ENCODE measurements at regions not wholly inside any gene's neighbourhood (a gene's known extent, or its start where the extent isn't known, plus 50 kb on each side); places are given as distances from the start of the nearest gene placed in this dataset.

DNA sequence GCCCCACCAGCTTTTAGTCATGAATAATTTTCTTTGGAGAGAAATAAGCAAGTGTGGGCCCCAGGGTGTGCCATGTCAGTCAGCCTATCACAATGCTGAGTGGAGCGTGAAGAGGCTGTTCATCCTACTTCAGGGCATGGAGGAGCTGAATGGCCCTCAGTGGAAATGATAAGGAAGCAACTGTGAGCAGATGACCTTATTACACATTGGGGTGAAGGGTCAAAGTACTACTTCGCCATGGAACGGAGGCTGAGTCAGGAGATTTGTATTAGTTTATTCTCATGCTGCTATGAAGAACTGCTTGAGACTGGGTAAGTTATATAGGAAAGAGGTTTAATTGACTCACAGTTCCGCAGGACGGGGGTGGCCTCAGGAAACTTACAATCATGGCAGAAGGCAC lies 231.0 kb upstream of the ADAMTS16 start:
- no peak overlapping the region for H2AFZ ChIP-seq
- no peaks in the 10 kb centered on the region for H3K27me3 ChIP-seq (ENCODE audit: insufficient read depth)
- Mint-ChIP-seq H3K27ac (no peak overlapping the region), H3K4me3 (no peak overlapping the region), H3K27me3 (ENCODE audit: insufficient read depth, low read depth, poor library complexity) (no peaks in the 10 kb centered on the region), H3K4me1 (peaks cover 5% of the 10 kb centered on the region; the same call in 2 of the 3 replicates), H3K9me3 (no peaks in the 10 kb centered on the region), H3K36me3 (ENCODE audit: low read depth) (no peaks in the 10 kb centered on the region)
- ATAC-seq (no peak), DNase-seq (ENCODE audit: low spot score) (no peak)
- TF ChIP-seq EZH2phosphoT487 (IDR thresholded peaks at IDR 0.05; ENCODE audit: unreplicated experiment) (no peak), CREB1 (CRISPR knock-in tag; IDR thresholded peaks at IDR 0.05; ENCODE audit: low read depth) (no peak), STAT1 (IDR thresholded peaks at IDR 0.05; ENCODE audit: unreplicated experiment) (no peak), EZH2 (IDR thresholded peaks at IDR 0.05; ENCODE audit: low read depth, unreplicated experiment) (no peak), NANOG (IDR thresholded peaks at IDR 0.05; ENCODE audit: borderline replicate concordance) (no peak), POLR2AphosphoS5 (IDR thresholded peaks at IDR 0.05; ENCODE audit: low read depth) (no peak), ZNF114 (CRISPR knock-in tag; IDR thresholded peaks at IDR 0.05) (no peak), JUNB (IDR thresholded peaks at IDR 0.05; ENCODE audit: unreplicated experiment) (no peak), ZNF331 (CRISPR knock-in tag; IDR thresholded peaks at IDR 0.05; ENCODE audit: low read depth) (no peak)
- TF ChIP-seq, protein P1, sequence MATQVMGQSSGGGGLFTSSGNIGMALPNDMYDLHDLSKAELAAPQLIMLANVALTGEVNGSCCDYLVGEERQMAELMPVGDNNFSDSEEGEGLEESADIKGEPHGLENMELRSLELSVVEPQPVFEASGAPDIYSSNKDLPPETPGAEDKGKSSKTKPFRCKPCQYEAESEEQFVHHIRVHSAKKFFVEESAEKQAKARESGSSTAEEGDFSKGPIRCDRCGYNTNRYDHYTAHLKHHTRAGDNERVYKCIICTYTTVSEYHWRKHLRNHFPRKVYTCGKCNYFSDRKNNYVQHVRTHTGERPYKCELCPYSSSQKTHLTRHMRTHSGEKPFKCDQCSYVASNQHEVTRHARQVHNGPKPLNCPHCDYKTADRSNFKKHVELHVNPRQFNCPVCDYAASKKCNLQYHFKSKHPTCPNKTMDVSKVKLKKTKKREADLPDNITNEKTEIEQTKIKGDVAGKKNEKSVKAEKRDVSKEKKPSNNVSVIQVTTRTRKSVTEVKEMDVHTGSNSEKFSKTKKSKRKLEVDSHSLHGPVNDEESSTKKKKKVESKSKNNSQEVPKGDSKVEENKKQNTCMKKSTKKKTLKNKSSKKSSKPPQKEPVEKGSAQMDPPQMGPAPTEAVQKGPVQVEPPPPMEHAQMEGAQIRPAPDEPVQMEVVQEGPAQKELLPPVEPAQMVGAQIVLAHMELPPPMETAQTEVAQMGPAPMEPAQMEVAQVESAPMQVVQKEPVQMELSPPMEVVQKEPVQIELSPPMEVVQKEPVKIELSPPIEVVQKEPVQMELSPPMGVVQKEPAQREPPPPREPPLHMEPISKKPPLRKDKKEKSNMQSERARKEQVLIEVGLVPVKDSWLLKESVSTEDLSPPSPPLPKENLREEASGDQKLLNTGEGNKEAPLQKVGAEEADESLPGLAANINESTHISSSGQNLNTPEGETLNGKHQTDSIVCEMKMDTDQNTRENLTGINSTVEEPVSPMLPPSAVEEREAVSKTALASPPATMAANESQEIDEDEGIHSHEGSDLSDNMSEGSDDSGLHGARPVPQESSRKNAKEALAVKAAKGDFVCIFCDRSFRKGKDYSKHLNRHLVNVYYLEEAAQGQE (IDR thresholded peaks at IDR 0.05; ENCODE audit: unreplicated experiment), result no peak
- TF ChIP-seq, protein P2, sequence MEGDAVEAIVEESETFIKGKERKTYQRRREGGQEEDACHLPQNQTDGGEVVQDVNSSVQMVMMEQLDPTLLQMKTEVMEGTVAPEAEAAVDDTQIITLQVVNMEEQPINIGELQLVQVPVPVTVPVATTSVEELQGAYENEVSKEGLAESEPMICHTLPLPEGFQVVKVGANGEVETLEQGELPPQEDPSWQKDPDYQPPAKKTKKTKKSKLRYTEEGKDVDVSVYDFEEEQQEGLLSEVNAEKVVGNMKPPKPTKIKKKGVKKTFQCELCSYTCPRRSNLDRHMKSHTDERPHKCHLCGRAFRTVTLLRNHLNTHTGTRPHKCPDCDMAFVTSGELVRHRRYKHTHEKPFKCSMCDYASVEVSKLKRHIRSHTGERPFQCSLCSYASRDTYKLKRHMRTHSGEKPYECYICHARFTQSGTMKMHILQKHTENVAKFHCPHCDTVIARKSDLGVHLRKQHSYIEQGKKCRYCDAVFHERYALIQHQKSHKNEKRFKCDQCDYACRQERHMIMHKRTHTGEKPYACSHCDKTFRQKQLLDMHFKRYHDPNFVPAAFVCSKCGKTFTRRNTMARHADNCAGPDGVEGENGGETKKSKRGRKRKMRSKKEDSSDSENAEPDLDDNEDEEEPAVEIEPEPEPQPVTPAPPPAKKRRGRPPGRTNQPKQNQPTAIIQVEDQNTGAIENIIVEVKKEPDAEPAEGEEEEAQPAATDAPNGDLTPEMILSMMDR (conservative IDR thresholded peaks at IDR 0.05; ENCODE audit: low read depth in 2 of 2), result no peak
- TF ChIP-seq, protein P3, sequence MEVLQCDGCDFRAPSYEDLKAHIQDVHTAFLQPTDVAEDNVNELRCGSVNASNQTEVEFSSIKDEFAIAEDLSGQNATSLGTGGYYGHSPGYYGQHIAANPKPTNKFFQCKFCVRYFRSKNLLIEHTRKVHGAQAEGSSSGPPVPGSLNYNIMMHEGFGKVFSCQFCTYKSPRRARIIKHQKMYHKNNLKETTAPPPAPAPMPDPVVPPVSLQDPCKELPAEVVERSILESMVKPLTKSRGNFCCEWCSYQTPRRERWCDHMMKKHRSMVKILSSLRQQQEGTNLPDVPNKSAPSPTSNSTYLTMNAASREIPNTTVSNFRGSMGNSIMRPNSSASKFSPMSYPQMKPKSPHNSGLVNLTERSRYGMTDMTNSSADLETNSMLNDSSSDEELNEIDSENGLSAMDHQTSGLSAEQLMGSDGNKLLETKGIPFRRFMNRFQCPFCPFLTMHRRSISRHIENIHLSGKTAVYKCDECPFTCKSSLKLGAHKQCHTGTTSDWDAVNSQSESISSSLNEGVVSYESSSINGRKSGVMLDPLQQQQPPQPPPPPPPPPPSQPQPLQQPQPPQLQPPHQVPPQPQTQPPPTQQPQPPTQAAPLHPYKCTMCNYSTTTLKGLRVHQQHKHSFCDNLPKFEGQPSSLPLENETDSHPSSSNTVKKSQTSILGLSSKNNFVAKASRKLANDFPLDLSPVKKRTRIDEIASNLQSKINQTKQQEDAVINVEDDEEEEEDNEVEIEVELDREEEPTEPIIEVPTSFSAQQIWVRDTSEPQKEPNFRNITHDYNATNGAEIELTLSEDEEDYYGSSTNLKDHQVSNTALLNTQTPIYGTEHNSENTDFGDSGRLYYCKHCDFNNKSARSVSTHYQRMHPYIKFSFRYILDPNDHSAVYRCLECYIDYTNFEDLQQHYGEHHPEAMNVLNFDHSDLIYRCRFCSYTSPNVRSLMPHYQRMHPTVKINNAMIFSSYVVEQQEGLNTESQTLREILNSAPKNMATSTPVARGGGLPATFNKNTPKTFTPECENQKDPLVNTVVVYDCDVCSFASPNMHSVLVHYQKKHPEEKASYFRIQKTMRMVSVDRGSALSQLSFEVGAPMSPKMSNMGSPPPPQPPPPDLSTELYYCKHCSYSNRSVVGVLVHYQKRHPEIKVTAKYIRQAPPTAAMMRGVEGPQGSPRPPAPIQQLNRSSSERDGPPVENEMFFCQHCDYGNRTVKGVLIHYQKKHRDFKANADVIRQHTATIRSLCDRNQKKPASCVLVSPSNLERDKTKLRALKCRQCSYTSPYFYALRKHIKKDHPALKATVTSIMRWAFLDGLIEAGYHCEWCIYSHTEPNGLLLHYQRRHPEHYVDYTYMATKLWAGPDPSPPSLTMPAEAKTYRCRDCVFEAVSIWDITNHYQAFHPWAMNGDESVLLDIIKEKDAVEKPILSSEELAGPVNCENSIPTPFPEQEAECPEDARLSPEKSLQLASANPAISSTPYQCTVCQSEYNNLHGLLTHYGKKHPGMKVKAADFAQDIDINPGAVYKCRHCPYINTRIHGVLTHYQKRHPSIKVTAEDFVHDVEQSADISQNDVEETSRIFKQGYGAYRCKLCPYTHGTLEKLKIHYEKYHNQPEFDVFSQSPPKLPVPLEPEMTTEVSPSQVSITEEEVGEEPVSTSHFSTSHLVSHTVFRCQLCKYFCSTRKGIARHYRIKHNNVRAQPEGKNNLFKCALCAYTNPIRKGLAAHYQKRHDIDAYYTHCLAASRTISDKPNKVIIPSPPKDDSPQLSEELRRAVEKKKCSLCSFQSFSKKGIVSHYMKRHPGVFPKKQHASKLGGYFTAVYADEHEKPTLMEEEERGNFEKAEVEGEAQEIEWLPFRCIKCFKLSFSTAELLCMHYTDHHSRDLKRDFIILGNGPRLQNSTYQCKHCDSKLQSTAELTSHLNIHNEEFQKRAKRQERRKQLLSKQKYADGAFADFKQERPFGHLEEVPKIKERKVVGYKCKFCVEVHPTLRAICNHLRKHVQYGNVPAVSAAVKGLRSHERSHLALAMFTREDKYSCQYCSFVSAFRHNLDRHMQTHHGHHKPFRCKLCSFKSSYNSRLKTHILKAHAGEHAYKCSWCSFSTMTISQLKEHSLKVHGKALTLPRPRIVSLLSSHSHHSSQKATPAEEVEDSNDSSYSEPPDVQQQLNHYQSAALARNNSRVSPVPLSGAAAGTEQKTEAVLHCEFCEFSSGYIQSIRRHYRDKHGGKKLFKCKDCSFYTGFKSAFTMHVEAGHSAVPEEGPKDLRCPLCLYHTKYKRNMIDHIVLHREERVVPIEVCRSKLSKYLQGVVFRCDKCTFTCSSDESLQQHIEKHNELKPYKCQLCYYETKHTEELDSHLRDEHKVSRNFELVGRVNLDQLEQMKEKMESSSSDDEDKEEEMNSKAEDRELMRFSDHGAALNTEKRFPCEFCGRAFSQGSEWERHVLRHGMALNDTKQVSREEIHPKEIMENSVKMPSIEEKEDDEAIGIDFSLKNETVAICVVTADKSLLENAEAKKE (CRISPR knock-in tag; IDR thresholded peaks at IDR 0.05), result no peak
- H3K9me2 ChIP-seq (ENCODE audit: insufficient read depth), result peaks cover 8% of the 10 kb centered on the region
- no peak overlapping the region for H3K4me3 ChIP-seq
- no peak overlapping the region for H3K27ac ChIP-seq (ENCODE audit: low read depth)
- H3K4me2 ChIP-seq, result no peak overlapping the region
- H3F3A ChIP-seq (replicated peaks; ENCODE audit: low read depth), result no peaks in the 10 kb centered on the region
- H3K36me3 ChIP-seq (ENCODE audit: insufficient read depth), result no peaks in the 10 kb centered on the region
- H4K20me1 ChIP-seq (replicated peaks; ENCODE audit: insufficient read depth), result no peaks in the 10 kb centered on the region
- H3K79me2 ChIP-seq (replicated peaks; ENCODE audit: insufficient read depth), result no peaks in the 10 kb centered on the region
- no peaks in the 10 kb centered on the region for H3K4me1 ChIP-seq (ENCODE audit: insufficient read depth)

Data from GM23338 (cell line).